ENCODE measurements at regions not wholly inside any gene's neighbourhood (a gene's known extent, or its start where the extent isn't known, plus 50 kb on each side); places are given as distances from the start of the nearest gene placed in this dataset.

DNA sequence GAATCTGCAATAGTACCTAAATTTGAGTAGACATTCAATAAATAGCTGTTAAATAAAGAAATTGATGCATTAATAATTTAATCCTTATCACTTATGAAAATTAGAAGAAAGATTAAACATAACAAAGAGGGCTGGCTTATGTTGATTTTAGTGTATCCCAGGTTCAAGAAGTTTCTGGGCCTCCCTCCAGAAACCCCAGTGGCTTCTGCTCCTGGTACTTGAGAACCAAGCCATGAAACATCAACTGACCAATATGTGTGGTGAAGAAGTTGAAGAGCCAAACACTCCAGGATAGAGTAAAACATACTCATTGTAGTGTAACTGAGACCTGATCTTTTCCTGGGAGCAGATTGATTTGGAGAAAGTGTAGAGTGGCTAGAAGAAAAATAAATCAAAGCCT lies 1465.7 kb upstream of the PIK3C3 start:
- H3K27ac ChIP-seq (ENCODE audit: insufficient read depth, low read depth, low read length): no peak overlapping the region
- FAIRE-seq: no peak
- no peaks in the 10 kb centered on the region for H3K27me3 ChIP-seq (ENCODE audit: control insufficient read depth in 2 of 2, insufficient read depth in 2 of 2, low read length in 2 of 2)
- BruUV-seq (replicated peaks): no TSS peak
- H3K9me3 ChIP-seq (replicated peaks; ENCODE audit: control insufficient read depth, insufficient read depth, low read length): no peaks in the 10 kb centered on the region
- H3K79me2 ChIP-seq (ENCODE audit: control insufficient read depth, insufficient read depth, low read length): no peaks in the 10 kb centered on the region
- intact Hi-C loops (cut with micrococcal nuclease): no loop called here
- H3K4me2 ChIP-seq (ENCODE audit: insufficient read depth, low read length): no peak overlapping the region
- no peaks in the 10 kb centered on the region for H3K4me1 ChIP-seq (ENCODE audit: control insufficient read depth, extremely low read depth, insufficient read depth, low read length)
- no peaks in the 10 kb centered on the region for H3K9me1 ChIP-seq (replicated peaks; ENCODE audit: control insufficient read depth, extremely low read depth, insufficient read depth, low read length)
- DNase-seq (ENCODE audit: low read depth, low spot score): no peak
- TF ChIP-seq EZH2 (IDR thresholded peaks at IDR 0.05; ENCODE audit: borderline replicate concordance, low read depth, low read length, severe bottlenecking): no peak
- TF ChIP-seq JUN (IDR thresholded peaks at IDR 0.05; ENCODE audit: borderline replicate concordance, insufficient read depth, insufficient read length, low read depth): no peak
- TF ChIP-seq FOS (IDR thresholded peaks at IDR 0.05; ENCODE audit: borderline replicate concordance, insufficient read depth, low read length): no peak
- TF ChIP-seq POLR2A (IDR thresholded peaks at IDR 0.05; ENCODE audit: low read depth, low read length): no peak
- no peak for TF ChIP-seq POLR2AphosphoS5 (IDR thresholded peaks at IDR 0.05; ENCODE audit: insufficient read depth, low read depth, low read length)
- no peak for TF ChIP-seq GATA2 (IDR thresholded peaks at IDR 0.05; ENCODE audit: insufficient read depth, insufficient read length, low read depth, low read length)
- no peak for TF ChIP-seq MYC (IDR thresholded peaks at IDR 0.05; ENCODE audit: low read depth, low read length)
- TF ChIP-seq, protein P1, sequence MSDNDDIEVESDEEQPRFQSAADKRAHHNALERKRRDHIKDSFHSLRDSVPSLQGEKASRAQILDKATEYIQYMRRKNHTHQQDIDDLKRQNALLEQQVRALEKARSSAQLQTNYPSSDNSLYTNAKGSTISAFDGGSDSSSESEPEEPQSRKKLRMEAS (IDR thresholded peaks at IDR 0.05; ENCODE audit: insufficient read depth, insufficient read length): no peak
- TF ChIP-seq, protein P2, sequence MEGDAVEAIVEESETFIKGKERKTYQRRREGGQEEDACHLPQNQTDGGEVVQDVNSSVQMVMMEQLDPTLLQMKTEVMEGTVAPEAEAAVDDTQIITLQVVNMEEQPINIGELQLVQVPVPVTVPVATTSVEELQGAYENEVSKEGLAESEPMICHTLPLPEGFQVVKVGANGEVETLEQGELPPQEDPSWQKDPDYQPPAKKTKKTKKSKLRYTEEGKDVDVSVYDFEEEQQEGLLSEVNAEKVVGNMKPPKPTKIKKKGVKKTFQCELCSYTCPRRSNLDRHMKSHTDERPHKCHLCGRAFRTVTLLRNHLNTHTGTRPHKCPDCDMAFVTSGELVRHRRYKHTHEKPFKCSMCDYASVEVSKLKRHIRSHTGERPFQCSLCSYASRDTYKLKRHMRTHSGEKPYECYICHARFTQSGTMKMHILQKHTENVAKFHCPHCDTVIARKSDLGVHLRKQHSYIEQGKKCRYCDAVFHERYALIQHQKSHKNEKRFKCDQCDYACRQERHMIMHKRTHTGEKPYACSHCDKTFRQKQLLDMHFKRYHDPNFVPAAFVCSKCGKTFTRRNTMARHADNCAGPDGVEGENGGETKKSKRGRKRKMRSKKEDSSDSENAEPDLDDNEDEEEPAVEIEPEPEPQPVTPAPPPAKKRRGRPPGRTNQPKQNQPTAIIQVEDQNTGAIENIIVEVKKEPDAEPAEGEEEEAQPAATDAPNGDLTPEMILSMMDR (IDR thresholded peaks at IDR 0.05; ENCODE audit: extremely low read depth in 1 of 2, insufficient read depth in 1 of 2, low read depth in 1 of 2, low read length in 2 of 2): no peak
- dilution Hi-C loops (cut with MboI; ENCODE audit: extremely low pct_ligation_motif_present, low sequenced_read_pairs): no loop called here
- H2AFZ ChIP-seq (ENCODE audit: low read depth, low read length): no peak overlapping the region
- CTCF ChIA-PET: no interaction called here
- H4K20me1 ChIP-seq (replicated peaks; ENCODE audit: control insufficient read depth, extremely low read depth, insufficient read depth, low read length): no peaks in the 10 kb centered on the region
- POLR2A ChIA-PET: no interaction called here
- no peak overlapping the region for H3K4me3 ChIP-seq (replicated peaks in 1 of 3; ENCODE audit: insufficient read depth in 1 of 3, low read depth in 1 of 3, low read length in 3 of 3)
- H3K36me3 ChIP-seq (ENCODE audit: control insufficient read depth in 2 of 2, extremely low read depth in 1 of 2, insufficient read depth in 2 of 2, low read length in 2 of 2): no peaks in the 10 kb centered on the region
- H3K9ac ChIP-seq (replicated peaks; ENCODE audit: extremely low read depth, insufficient read depth, low read length): no peak overlapping the region

Measured in endothelial cell of umbilical vein (primary cell).